ENCODE measurements at regions not wholly inside any gene's neighbourhood (a gene's known extent, or its start where the extent isn't known, plus 50 kb on each side); places are given as distances from the start of the nearest gene placed in this dataset.

- Histone ChIP-seq H3K4me3 (ENCODE audit: low read depth in 1 of 2, low read length in 2 of 2) (no peak overlapping the region), H2AFZ (ENCODE audit: low read depth, low read length) (no peak overlapping the region), H3K27ac (ENCODE audit: low read length) (no peak overlapping the region), H3K9ac (ENCODE audit: low read depth, low read length) (no peak overlapping the region), H3K4me1 (ENCODE audit: insufficient read depth, low read length) (no peaks in the 10 kb centered on the region), H4K20me1 (ENCODE audit: insufficient read depth, low read length) (no peaks in the 10 kb centered on the region), H3K36me3 (ENCODE audit: insufficient read depth, low read length) (no peaks in the 10 kb centered on the region), H3K27me3 (ENCODE audit: insufficient read depth, low read length, poor library complexity) (no peaks in the 10 kb centered on the region), H3K4me2 (ENCODE audit: insufficient read depth, low read length) (no peak overlapping the region), H3K9me3 (ENCODE audit: insufficient read depth, low read length, severe bottlenecking) (no peaks in the 10 kb centered on the region), H3K79me2 (ENCODE audit: insufficient read depth, low read length) (no peaks in the 10 kb centered on the region)
- ATAC-seq (ENCODE audit: insufficient read depth, low read depth) (no peak), DNase-seq (no peak)
- TF ChIP-seq CTCF (IDR thresholded peaks at IDR 0.05; ENCODE audit: borderline replicate concordance, extremely low read depth, low read length, poor library complexity, severe bottlenecking) (no peak), EZH2 (IDR thresholded peaks at IDR 0.05; ENCODE audit: borderline replicate concordance, low read depth, low read length, severe bottlenecking) (no peak)
These were observed 527.2 kb upstream of the SOX11 start for GRCh38 chr2:5164776-5165525.

GRCh38 chr2:5172923-5173322, 519.3 kb upstream of the SOX11 start:
- Histone ChIP-seq H3K9me3 (ENCODE audit: insufficient read depth, low read length, severe bottlenecking) (peaks cover 14% of the 10 kb centered on the region), H3K4me1 (ENCODE audit: insufficient read depth, low read length) (no peaks in the 10 kb centered on the region), H3K27me3 (ENCODE audit: insufficient read depth, low read length, poor library complexity) (no peaks in the 10 kb centered on the region), H3K4me2 (ENCODE audit: insufficient read depth, low read length) (no peak overlapping the region), H3K79me2 (ENCODE audit: insufficient read depth, low read length) (no peaks in the 10 kb centered on the region), H3K27ac (ENCODE audit: low read length) (no peak overlapping the region), H2AFZ (ENCODE audit: low read depth, low read length) (no peak overlapping the region), H3K36me3 (ENCODE audit: insufficient read depth, low read length) (no peaks in the 10 kb centered on the region), H3K9ac (ENCODE audit: low read depth, low read length) (no peak overlapping the region), H3K4me3 (ENCODE audit: low read depth in 1 of 2, low read length in 2 of 2) (no peak overlapping the region), H4K20me1 (ENCODE audit: insufficient read depth, low read length) (no peaks in the 10 kb centered on the region)
- ATAC-seq (ENCODE audit: insufficient read depth, low read depth) (no peak), DNase-seq (no peak)
- no peak for TF ChIP-seq CTCF (IDR thresholded peaks at IDR 0.05; ENCODE audit: borderline replicate concordance, extremely low read depth, low read length, poor library complexity, severe bottlenecking)
- no peak for TF ChIP-seq EZH2 (IDR thresholded peaks at IDR 0.05; ENCODE audit: borderline replicate concordance, low read depth, low read length, severe bottlenecking)

- Histone ChIP-seq H3K27me3 (ENCODE audit: insufficient read depth, low read length, poor library complexity) (no peaks in the 10 kb centered on the region), H3K9ac (ENCODE audit: low read depth, low read length) (no peak overlapping the region), H3K36me3 (ENCODE audit: insufficient read depth, low read length) (no peaks in the 10 kb centered on the region), H3K27ac (ENCODE audit: low read length) (no peak overlapping the region), H3K79me2 (ENCODE audit: insufficient read depth, low read length) (no peaks in the 10 kb centered on the region), H3K9me3 (ENCODE audit: insufficient read depth, low read length, severe bottlenecking) (peaks cover 14% of the 10 kb centered on the region), H3K4me2 (ENCODE audit: insufficient read depth, low read length) (no peak overlapping the region), H2AFZ (ENCODE audit: low read depth, low read length) (no peak overlapping the region), H4K20me1 (ENCODE audit: insufficient read depth, low read length) (no peaks in the 10 kb centered on the region), H3K4me3 (ENCODE audit: low read depth in 1 of 2, low read length in 2 of 2) (no peak overlapping the region), H3K4me1 (ENCODE audit: insufficient read depth, low read length) (no peaks in the 10 kb centered on the region)
- TF ChIP-seq CTCF (IDR thresholded peaks at IDR 0.05; ENCODE audit: borderline replicate concordance, extremely low read depth, low read length, poor library complexity, severe bottlenecking), result no peak
- TF ChIP-seq EZH2 (IDR thresholded peaks at IDR 0.05; ENCODE audit: borderline replicate concordance, low read depth, low read length, severe bottlenecking), result no peak
- no peak for ATAC-seq (ENCODE audit: insufficient read depth, low read depth)
- no peak for DNase-seq
These were observed 518.2 kb upstream of the SOX11 start for GRCh38 chr2:5173876-5174535.

All from DND-41 (cell line).